Omental fat pad (tissue), 3 donors: ENCODE measurements at regions not wholly inside any gene's neighbourhood (a gene's known extent, or its start where the extent isn't known, plus 50 kb on each side); places are given as distances from the start of the nearest gene placed in this dataset.

Experiments
- ATAC-seq: fragments of 150-250 bp; one replicate; pipeline ENCODE4 v1.9.1; 2016; ENCODE audit warnings: mild to moderate bottlenecking, moderate library complexity; ENCODE audit not compliant: low FRiP score
- DNase-seq: peaks from one replicate; pipeline ENCODE4 v3.0.0-alpha.2; 2019; ENCODE audit warnings: low spot score
- CTCF ChIP-seq, 3 donors: fragments of 450-650 bp; IDR thresholded peaks; one replicate each; pipeline ENCODE4 v1.5.1; 2016 to 2017; ENCODE audit warnings: antibody characterized with exemption in 3 of 3, mild to moderate bottlenecking in 3 of 3, moderate library complexity in 2 of 3

DNA sequence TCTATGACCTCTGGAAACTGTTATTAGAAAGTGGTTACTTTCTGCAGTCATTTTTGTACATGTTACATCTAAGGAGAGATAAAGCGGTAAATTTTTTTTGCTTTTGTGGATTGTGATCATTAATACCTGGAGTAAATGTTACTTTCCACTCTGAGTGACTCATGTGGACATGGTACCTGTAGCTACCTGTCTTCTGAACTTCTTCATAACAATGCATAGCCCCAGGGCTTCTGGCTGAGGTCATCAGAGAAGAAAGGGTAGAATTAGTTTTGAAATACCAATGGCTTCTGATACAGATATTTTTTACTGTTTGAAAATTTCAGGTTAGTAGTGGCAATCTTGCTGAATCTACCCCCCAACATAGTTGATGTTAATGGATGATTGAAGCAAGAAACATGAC is 489.3 kb downstream of the RWDD3 start:
- DNase-seq = no peak
- TF ChIP-seq CTCF (IDR thresholded peaks at IDR 0.05) = no peak
- ATAC-seq = no peak

GRCh38 chr1:95728841-95729240 is 494.8 kb downstream of the RWDD3 start:
- TF ChIP-seq CTCF (IDR thresholded peaks at IDR 0.05) = no peak
- ATAC-seq (no peak), DNase-seq (no peak)

GRCh38 chr1:95730986-95731385 is 497.0 kb downstream of the RWDD3 start:
- no peak for TF ChIP-seq CTCF (IDR thresholded peaks at IDR 0.05)
- no peak for ATAC-seq
- DNase-seq = no peak

DNA sequence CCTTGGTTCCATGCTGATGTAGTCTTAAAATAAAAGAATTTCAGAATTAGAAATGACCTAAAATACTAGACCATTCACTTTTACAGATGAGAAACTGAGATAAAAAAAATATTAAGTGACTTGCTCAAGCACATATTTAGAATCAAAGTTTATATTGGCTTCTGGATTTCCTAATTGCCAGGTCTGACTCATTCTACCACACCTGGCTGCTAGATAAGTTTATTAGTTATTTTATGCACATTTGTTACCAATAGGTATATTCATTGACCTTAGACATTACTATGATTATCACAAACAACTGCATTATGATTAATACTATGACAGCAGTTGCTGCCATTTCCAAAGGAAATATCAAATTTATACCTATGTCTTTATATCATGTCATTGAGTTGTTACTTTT is 497.5 kb downstream of the RWDD3 start:
- DNase-seq (no peak), ATAC-seq (no peak)
- TF ChIP-seq CTCF (IDR thresholded peaks at IDR 0.05) = no peak

DNA sequence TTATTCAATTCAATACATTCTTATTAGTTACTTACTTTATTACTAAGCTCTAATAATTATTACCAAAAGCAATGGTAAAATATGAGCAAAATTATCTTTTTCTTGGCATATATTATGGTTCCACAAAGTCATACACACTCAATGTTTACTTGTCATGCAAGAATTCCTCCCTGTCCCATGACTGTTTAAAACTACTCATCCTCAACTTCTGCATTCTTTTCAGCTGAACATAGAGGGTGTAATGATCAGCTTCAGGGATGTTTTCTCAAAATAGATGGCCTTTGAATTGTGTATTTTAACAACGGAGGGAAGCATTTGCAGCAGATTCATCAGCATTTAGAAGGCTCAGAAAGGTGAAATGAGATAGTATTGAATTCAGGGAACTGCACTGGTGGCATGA is 499.0 kb downstream of the RWDD3 start:
- no peak for TF ChIP-seq CTCF (IDR thresholded peaks at IDR 0.05)
- DNase-seq (no peak), ATAC-seq (no peak)

- no peak for TF ChIP-seq CTCF (IDR thresholded peaks at IDR 0.05)
- ATAC-seq = no peak
These were observed 499.7 kb downstream of the RWDD3 start for GRCh38 chr1:95733671-95734070.

DNA sequence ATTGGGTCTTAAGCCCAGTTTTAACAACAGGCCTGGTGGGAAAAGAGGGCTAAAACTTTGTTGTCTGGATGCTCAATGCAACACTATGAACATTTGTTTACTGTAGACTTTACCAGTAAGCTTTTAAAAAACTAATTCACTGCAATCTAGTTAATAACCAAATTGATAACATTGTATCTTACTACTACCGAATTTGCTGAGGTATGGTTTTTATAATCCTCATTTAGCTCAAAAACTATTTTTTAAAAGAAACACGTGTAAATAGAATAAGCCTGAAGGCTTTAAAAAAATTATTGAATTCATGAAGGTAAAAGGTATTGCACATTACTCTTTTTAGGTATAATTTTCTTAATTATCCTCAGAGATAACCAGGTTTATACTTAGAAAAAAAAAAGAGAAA is 500.6 kb downstream of the RWDD3 start:
- no peak for TF ChIP-seq CTCF (IDR thresholded peaks at IDR 0.05)
- ATAC-seq = no peak
- DNase-seq = no peak

More at GRCh38 chr1:95733671-95734070, 499.7 kb downstream of the RWDD3 start:
- DNase-seq = no peak
